GM13977 (cell line): ENCODE measurements at regions not wholly inside any gene's neighbourhood (a gene's known extent, or its start where the extent isn't known, plus 50 kb on each side); places are given as distances from the start of the nearest gene placed in this dataset.

Experiments used
- DNase-seq: peaks from one replicate; pipeline ENCODE4 v3.0.0; 2012; ENCODE audit warnings: low spot score
- CTCF ChIP-seq: IDR thresholded peaks from 2 replicates; pipeline ENCODE4 v1.5.1; 2012; ENCODE audit warnings: mild to moderate bottlenecking, control low read depth; ENCODE audit not compliant: insufficient read depth; ENCODE audit errors: extremely low read depth, missing control alignments
- in situ Hi-C: fragments of 300-500 bp; cut with MboI; formaldehyde crosslinking; loops from one replicate; pipeline ENCODE4 v1.12.0; 2022; ENCODE audit warnings: low sequenced_read_pairs, low pct_unique_long_range_greater_than_20kb, mixed read lengths, inconsistent platforms; ENCODE audit not compliant: unreplicated experiment

- no peak for TF ChIP-seq CTCF
- DNase-seq = no peak
- in situ Hi-C loops = no loop called here
These were observed 284.5 kb downstream of the XXYLT1 start for GRCh38 chr3:194986208-194987043.

- DNase-seq = no peak
- TF ChIP-seq CTCF = no peak
- in situ Hi-C loops = no loop called here
These were observed 283.1 kb downstream of the XXYLT1 start for GRCh38 chr3:194987571-194988494.

GRCh38 chr3:194988495-194989165 lies 282.3 kb downstream of the XXYLT1 start:
- in situ Hi-C loops = no loop called here
- no peak for TF ChIP-seq CTCF
- DNase-seq = no peak

- DNase-seq = no peak
- no peak for TF ChIP-seq CTCF
- in situ Hi-C loops = no loop called here
These were observed 281.7 kb downstream of the XXYLT1 start for GRCh38 chr3:194989241-194989640.

- in situ Hi-C loops = no loop called here
- no peak for TF ChIP-seq CTCF
- no peak for DNase-seq
These were observed 280.3 kb downstream of the XXYLT1 start for GRCh38 chr3:194990454-194991337.
